SK-N-SH (cell line): ENCODE measurements at regions not wholly inside any gene's neighbourhood (a gene's known extent, or its start where the extent isn't known, plus 50 kb on each side); places are given as distances from the start of the nearest gene placed in this dataset.

ENCODE experiments used
- EP300 ChIP-seq, 2 experiments: IDR thresholded peaks; 2 replicates each; pipeline versions ENCODE4 v1.4.0 to v1.6.1; 2012; ENCODE audit warnings: borderline replicate concordance in 1 of 2, low read depth in 1 of 2, low read length in 1 of 2
- EZH2phosphoT487 ChIP-seq: fragments of 200-600 bp; sonication (generic); IDR thresholded peaks from 2 replicates; pipeline ENCODE4 v1.6.1; 2017; ENCODE audit warnings: low read depth, mixed run types, mild to moderate bottlenecking, antibody characterized with exemption, moderate library complexity, borderline replicate concordance
- MEF2A ChIP-seq: IDR thresholded peaks from 2 replicates; pipeline ENCODE4 v1.4.0; 2012; ENCODE audit warnings: low read depth, borderline replicate concordance
- TAF1 ChIP-seq: IDR thresholded peaks from 2 replicates; pipeline ENCODE4 v1.6.1; 2012; ENCODE audit warnings: low read depth, mild to moderate bottlenecking, low read length, moderate library complexity, borderline replicate concordance
- TF ChIP-seq, protein P1 (sequence below): IDR thresholded peaks from 2 replicates; pipeline ENCODE4 v1.4.0; 2012; ENCODE audit warnings: low read depth, borderline replicate concordance
- TF ChIP-seq, protein P2 (sequence below): fragments of 200-600 bp; sonication (generic); IDR thresholded peaks from 2 replicates; pipeline ENCODE4 v1.6.1; 2017; ENCODE audit warnings: antibody characterized with exemption, mild to moderate bottlenecking, moderate library complexity
- TF ChIP-seq, protein P3 (sequence below): IDR thresholded peaks from 2 replicates; pipeline ENCODE4 v1.6.1; 2012; ENCODE audit warnings: mild to moderate bottlenecking, low read depth, low read length, moderate library complexity

DNA sequence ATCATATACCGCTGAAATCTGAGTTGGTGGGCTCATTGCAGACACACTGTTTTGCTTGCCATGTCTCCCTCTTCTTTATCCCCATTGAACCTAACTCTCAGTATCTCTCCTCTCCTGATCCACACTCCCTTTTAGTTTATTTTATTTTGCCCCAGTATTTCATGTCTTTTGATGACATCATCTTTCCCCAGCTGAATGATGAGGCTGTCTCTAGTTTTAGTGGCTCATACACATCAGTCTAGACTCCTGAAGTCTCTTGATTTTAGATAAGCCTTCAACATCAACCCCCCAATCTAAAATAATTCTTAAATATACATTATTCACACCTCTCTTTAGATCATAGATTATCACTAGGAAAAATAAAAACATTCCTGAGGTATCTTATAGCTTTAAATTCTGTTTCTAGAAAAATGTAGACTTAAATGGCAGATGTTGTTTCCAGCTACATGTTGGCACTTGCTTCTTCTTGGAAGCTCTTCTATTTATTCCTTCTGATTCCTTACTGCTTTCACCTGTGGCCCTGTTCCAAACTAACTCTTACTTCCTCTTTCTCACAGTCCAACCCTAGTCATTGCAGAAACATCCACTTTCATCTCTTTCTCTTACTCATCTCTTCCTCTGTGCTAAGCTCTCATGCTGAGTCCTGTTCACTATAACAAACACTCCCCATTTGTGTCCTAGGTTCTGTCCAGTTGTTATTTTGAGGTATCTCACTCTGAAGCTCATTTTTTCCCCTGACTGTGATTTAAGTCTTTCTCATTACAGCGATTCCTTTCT is 191.9 kb upstream of the SLC35B3 start:
- TF ChIP-seq MEF2A (no peak), TAF1 (no peak), EZH2phosphoT487 (no peak), EP300 (IDR thresholded peaks at IDR 0.05; ENCODE audit: borderline replicate concordance in 1 of 2, low read depth in 1 of 2, low read length in 1 of 2) (no peak)
- TF ChIP-seq, protein P1, sequence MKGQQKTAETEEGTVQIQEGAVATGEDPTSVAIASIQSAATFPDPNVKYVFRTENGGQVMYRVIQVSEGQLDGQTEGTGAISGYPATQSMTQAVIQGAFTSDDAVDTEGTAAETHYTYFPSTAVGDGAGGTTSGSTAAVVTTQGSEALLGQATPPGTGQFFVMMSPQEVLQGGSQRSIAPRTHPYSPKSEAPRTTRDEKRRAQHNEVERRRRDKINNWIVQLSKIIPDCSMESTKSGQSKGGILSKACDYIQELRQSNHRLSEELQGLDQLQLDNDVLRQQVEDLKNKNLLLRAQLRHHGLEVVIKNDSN: no peak
- TF ChIP-seq, protein P2, sequence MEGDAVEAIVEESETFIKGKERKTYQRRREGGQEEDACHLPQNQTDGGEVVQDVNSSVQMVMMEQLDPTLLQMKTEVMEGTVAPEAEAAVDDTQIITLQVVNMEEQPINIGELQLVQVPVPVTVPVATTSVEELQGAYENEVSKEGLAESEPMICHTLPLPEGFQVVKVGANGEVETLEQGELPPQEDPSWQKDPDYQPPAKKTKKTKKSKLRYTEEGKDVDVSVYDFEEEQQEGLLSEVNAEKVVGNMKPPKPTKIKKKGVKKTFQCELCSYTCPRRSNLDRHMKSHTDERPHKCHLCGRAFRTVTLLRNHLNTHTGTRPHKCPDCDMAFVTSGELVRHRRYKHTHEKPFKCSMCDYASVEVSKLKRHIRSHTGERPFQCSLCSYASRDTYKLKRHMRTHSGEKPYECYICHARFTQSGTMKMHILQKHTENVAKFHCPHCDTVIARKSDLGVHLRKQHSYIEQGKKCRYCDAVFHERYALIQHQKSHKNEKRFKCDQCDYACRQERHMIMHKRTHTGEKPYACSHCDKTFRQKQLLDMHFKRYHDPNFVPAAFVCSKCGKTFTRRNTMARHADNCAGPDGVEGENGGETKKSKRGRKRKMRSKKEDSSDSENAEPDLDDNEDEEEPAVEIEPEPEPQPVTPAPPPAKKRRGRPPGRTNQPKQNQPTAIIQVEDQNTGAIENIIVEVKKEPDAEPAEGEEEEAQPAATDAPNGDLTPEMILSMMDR: no peak
- TF ChIP-seq, protein P3, sequence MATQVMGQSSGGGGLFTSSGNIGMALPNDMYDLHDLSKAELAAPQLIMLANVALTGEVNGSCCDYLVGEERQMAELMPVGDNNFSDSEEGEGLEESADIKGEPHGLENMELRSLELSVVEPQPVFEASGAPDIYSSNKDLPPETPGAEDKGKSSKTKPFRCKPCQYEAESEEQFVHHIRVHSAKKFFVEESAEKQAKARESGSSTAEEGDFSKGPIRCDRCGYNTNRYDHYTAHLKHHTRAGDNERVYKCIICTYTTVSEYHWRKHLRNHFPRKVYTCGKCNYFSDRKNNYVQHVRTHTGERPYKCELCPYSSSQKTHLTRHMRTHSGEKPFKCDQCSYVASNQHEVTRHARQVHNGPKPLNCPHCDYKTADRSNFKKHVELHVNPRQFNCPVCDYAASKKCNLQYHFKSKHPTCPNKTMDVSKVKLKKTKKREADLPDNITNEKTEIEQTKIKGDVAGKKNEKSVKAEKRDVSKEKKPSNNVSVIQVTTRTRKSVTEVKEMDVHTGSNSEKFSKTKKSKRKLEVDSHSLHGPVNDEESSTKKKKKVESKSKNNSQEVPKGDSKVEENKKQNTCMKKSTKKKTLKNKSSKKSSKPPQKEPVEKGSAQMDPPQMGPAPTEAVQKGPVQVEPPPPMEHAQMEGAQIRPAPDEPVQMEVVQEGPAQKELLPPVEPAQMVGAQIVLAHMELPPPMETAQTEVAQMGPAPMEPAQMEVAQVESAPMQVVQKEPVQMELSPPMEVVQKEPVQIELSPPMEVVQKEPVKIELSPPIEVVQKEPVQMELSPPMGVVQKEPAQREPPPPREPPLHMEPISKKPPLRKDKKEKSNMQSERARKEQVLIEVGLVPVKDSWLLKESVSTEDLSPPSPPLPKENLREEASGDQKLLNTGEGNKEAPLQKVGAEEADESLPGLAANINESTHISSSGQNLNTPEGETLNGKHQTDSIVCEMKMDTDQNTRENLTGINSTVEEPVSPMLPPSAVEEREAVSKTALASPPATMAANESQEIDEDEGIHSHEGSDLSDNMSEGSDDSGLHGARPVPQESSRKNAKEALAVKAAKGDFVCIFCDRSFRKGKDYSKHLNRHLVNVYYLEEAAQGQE: no peak
